Smooth muscle cell of the brain vasculature (primary cell): ENCODE measurements at regions not wholly inside any gene's neighbourhood (a gene's known extent, or its start where the extent isn't known, plus 50 kb on each side); places are given as distances from the start of the nearest gene placed in this dataset.

Source experiments
- DNase-seq: peaks from one replicate; pipeline ENCODE4 v3.0.0-alpha.2; 2012; ENCODE audit warnings: low read depth, low spot score

GRCh38 chr3:74564560-74564959 is 49.9 kb downstream of the CNTN3 start:
- DNase-seq: no peak

DNA sequence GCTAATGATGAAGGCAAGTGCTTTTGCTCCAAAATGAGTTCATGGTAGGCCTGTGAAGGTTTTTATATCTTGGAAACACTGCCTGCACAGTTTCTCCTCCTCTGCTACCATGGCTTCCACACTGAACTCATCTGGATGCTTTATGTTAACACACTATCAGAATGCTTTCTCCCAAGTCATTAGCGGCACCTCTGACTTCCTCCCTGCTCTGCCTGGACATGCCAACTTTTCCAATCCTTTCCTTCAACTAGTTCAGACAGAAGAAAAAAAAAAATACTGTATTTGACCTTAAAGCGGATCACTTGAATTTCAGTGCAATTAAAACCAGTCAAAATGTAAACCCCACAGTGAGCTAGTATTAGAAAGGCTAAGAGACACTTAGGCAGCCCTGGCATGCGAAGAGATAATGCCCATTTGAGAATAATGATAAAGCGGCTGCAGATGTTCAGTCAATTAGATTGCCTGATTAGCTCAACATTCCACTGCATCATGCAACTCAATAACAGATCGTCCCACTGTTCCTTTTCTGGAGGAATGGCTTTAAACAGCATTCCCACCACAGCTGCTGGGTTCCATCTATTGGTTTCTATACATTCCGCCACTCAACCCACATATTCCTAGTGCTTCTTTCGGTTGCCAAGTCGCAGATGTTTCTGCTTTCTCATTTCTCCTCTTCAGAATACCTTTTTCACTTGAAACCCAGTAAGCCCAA is 51.7 kb downstream of the CNTN3 start:
- no peak for DNase-seq

DNA sequence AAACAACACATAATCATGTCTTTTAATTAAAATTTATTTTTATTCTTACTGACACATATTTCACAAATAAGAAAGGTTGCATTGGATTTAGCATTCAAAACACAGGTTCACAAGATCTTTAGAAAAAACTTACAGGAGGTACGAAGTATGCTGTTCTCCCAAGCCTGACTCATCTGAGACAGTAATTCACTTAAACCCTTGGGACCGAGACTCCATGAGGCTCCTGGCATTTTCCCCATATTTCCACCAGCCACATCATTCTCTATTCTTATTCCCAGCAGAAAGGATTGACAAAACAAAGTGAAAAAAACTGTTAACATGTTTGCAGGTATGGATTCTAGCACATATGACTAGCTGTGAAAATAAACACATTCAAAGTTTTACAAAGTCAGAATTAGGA is 52.6 kb downstream of the CNTN3 start:
- no peak for DNase-seq

DNA sequence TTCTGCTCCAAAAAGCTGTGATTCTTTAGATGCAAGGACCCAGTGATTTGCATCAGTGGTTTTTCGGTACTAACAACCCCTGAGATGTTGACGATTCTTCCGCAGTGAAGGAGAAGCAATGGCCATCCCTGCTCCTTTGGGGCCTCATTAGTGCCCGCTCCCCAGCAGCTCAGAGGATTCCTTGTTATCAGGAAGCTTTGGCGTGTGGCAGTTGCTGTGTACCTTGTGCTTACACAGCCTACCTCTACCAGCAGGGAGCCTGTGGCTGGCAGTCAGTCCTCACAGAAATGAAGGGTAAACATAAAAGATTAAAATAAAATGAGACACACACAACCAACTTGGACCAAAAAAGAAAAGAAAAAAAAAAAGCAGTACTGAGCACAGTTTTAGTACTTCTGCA is 55.2 kb downstream of the CNTN3 start:
- DNase-seq: no peak

- no peak for DNase-seq
These were observed 63.8 kb downstream of the CNTN3 start for GRCh38 chr3:74550686-74551085.

DNA sequence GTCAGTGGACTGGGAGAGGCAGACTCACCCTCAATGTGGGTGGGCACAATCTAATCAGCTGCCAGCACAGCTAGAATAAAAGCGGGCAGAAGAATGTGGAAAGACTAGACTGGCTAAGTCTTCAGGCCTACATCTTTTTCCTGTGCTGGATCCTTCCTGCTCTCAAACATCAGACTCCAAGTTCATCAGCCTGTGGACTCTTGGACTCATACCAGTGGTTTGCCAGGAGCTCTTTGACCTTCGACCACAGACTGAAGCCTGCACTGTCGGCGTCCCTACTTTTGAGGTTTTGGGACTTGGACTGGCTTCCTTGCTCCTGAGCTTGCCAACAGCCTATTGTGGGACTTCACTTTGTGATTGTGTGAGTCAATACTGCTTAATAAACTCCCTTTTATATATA is 68.0 kb downstream of the CNTN3 start:
- no peak for DNase-seq

GRCh38 chr3:74542441-74542840 is 72.0 kb downstream of the CNTN3 start:
- no peak for DNase-seq

DNA sequence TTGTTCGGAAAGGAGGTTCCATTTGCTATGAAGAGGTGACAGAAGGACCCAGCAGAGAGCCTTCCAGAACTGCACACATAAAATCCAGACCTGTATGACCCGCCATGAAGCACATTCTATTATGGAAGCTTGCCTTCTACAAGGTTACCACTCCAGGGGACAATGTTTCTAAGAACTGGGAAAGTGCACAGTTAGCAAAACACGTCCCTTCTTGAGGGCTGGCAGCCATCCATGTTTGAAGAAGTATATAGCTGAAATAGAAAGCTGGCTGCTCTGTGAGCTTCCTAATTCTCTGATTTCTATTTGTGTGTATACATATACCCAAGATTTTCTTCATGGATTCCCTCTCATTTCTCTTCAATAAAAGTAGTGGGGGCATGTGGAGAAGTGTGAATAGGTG is 74.6 kb downstream of the CNTN3 start:
- DNase-seq: no peak

- DNase-seq: no peak
These were observed 75.8 kb downstream of the CNTN3 start for GRCh38 chr3:74538669-74539068.

DNA sequence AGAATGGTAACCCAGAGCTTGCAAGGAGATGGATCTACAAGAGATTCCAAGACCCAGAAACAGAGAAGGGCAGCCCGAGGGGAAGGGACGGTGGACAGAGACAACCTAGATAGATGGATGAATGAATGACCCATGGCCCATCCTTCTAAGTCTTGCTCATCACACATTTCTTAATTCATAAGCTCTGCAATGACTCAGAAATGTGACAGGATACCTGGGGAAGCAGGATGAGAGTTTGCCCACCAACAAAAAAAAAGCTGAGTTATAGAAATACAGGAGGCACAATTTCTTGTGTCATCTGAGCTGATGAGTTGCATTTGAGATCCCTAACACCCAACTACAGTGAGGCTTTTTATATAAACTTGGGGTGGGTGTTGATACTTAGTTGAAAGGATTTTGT is 76.6 kb downstream of the CNTN3 start:
- no peak for DNase-seq

GRCh38 chr3:74537164-74537563 is 77.3 kb downstream of the CNTN3 start:
- no peak for DNase-seq

- no peak for DNase-seq
These were observed 79.2 kb downstream of the CNTN3 start for GRCh38 chr3:74535281-74535680.

DNA sequence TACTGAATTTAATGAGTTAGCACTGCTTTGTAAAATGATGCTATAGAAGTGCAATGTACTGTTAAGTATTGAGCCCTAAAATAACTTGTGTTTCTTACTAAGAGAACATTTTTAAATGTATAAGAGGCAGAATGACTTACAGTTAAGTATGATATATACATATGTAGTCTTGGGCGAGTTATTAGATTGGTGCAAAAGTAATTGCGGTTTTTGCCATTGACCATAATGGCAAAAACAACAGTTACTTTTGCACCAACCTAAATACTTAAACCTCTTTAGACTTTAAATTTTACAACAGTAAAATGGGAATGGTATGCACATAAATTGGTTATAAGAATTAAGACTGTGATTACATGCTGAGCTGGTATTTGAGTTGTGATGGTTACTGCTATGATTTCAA is 79.8 kb downstream of the CNTN3 start:
- DNase-seq: no peak

DNA sequence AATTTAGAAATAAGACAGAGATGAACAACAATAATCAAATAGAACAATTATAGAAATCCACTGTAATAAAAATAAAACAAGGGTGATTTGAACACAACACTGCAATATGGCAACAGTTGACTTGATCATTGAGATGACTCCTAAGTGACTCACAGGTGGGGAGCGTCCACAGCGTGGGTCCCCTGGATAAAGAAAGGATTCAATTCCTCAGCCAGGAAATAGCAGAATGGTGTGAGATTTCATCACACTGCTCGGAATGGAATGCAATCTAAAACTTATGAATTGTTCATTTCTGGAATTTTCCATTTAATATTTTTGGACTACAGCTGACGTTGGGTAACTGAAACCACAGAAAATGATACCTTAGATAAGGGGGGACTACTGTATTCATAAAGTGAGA is 82.0 kb downstream of the CNTN3 start:
- DNase-seq: no peak

DNA sequence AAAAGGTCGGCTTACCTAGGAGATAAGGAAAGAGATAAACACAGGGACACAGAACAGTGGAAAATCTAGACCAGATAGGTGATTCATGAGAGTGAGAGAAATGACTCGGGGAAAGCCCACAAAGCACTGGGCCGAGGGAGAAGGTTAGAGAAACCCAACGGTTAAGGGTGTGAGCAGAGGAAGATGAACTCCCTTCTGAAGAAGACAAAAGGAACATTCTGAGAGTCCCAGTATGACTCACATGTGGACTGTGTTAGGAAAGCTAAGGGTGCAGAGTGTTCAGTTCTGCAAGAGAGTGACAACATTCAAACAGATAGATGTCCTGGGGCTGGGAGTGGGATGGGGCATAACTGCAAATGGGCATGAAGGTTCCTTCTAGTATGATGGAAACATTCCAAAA is 83.0 kb downstream of the CNTN3 start:
- no peak for DNase-seq

- no peak for DNase-seq
These were observed 85.3 kb downstream of the CNTN3 start for GRCh38 chr3:74529145-74529544.

- DNase-seq: no peak
These were observed 86.9 kb downstream of the CNTN3 start for GRCh38 chr3:74527566-74527965.

DNA sequence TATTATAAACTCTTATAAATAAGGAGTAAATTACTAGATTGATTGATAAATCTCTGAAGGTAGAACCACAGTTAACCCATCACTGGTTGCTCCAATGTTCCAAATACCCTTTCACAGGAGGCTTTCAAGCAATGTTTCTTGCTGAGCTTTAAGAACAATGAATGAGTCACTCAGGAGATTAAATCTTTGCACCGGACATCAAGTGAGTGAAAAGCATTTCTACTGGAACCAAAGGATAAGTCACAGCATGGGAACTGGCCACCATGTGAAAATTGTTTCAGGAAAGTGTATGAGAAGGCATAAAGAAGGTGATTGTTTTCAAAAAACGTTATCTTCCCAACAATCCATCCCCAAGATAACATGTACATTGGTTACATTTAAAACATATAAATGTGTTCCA is 90.6 kb downstream of the CNTN3 start:
- no peak for DNase-seq

- no peak for DNase-seq
These were observed 93.6 kb downstream of the CNTN3 start for GRCh38 chr3:74520895-74521294.

DNA sequence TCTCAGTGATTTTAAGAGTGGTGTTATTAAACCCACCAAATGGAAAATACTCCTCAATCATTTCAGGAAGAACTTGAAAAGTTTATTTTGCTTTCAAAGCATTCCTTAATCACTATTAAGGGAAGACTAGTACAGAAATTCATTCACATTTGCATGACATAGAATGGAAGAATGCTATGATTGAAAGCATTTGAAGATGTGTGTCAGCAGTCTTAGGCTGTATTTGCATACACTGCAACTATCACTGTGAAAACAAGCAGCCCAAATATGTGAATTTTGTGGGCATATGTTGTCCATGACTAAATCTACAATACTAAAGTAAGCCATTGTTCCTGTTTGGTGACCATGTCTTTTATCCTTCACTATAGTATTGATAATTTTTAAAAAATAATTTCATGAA is 95.8 kb downstream of the CNTN3 start:
- no peak for DNase-seq

GRCh38 chr3:74516019-74516418 is 98.4 kb downstream of the CNTN3 start:
- DNase-seq: no peak

DNA sequence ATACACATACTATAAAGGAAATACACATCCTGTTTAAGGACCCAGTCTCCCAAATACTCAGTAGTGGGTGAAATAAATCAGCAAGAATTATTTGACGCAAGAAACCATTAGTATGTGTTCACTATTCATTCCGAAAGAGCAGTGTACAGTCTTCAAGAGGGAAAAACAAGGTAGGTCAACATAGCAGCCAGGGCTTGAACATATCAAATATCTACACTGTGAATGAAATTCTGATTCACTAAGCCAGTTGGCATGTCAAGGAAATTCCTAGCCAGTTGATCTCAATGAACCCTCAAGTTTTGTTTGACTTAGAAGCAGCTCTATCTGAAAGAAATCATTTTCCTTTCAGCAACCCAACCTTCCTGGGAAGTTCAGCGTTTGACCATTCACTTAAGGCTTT is 99.0 kb downstream of the CNTN3 start:
- DNase-seq: no peak

GRCh38 chr3:74511078-74511477 is 103.4 kb downstream of the CNTN3 start:
- no peak for DNase-seq

- DNase-seq: no peak
These were observed 104.1 kb downstream of the CNTN3 start for GRCh38 chr3:74510261-74510818.
